PFSK-1 (cell line): ENCODE measurements at regions not wholly inside any gene's neighbourhood (a gene's known extent, or its start where the extent isn't known, plus 50 kb on each side); places are given as distances from the start of the nearest gene placed in this dataset.

ENCODE experiments used
- FOXP2 ChIP-seq: optimal IDR thresholded peaks from 2 replicates; pipeline ENCODE3; 2011; ENCODE audit warnings: borderline replicate concordance, control low read depth, inconsistent platforms; ENCODE audit not compliant: insufficient read depth; ENCODE audit errors: extremely low read length, extremely low read depth
- POLR2AphosphoS5 ChIP-seq: IDR thresholded peaks from 2 replicates; pipeline ENCODE4 v1.6.1; 2012; ENCODE audit warnings: low read depth, mild to moderate bottlenecking, control low read depth, low read length, moderate library complexity
- REST ChIP-seq, 2 experiments: IDR thresholded peaks; 2 replicates each; pipeline versions ENCODE4 v1.6.1 to v1.8.0; 2011 to 2012; ENCODE audit warnings: low read depth in 2 of 2, low read length in 2 of 2, control low read depth in 1 of 2, inconsistent platforms in 1 of 2, mild to moderate bottlenecking in 1 of 2, moderate library complexity in 1 of 2; ENCODE audit not compliant: insufficient read depth in 1 of 2
- SIN3A ChIP-seq: IDR thresholded peaks from 2 replicates; pipeline ENCODE4 v1.6.1; 2012; ENCODE audit warnings: mild to moderate bottlenecking, low read length, moderate library complexity, borderline replicate concordance; ENCODE audit not compliant: insufficient read depth
- TAF1 ChIP-seq: IDR thresholded peaks from 2 replicates; pipeline ENCODE4 v1.6.1; 2012; ENCODE audit warnings: low read length, control low read depth, borderline replicate concordance; ENCODE audit not compliant: insufficient read depth

GRCh38 chr12:115194448-115194847 lies 510.5 kb upstream of the TBX3 start:
- TF ChIP-seq POLR2AphosphoS5 (no peak), FOXP2 (no peak), REST (IDR thresholded peaks at IDR 0.05; ENCODE audit: insufficient read depth in 1 of 2, low read depth in 2 of 2, low read length in 2 of 2) (no peak), TAF1 (no peak), SIN3A (no peak)

- no peak for TF ChIP-seq SIN3A
- TF ChIP-seq POLR2AphosphoS5: no peak
- no peak for TF ChIP-seq TAF1
- no peak for TF ChIP-seq REST (IDR thresholded peaks at IDR 0.05; ENCODE audit: insufficient read depth in 1 of 2, low read depth in 2 of 2, low read length in 2 of 2)
- TF ChIP-seq FOXP2: no peak
Measured at GRCh38 chr12:115191342-115191741, 507.4 kb upstream of the TBX3 start.

GRCh38 chr12:115190010-115190770 lies 506.2 kb upstream of the TBX3 start:
- TF ChIP-seq TAF1 (no peak), FOXP2 (no peak), REST (IDR thresholded peaks at IDR 0.05; ENCODE audit: insufficient read depth in 1 of 2, low read depth in 2 of 2, low read length in 2 of 2) (no peak), SIN3A (no peak), POLR2AphosphoS5 (no peak)

- TF ChIP-seq SIN3A (no peak), REST (IDR thresholded peaks at IDR 0.05; ENCODE audit: insufficient read depth in 1 of 2, low read depth in 2 of 2, low read length in 2 of 2) (no peak), POLR2AphosphoS5 (no peak), FOXP2 (no peak), TAF1 (no peak)
Measured at GRCh38 chr12:115185506-115185905, 501.5 kb upstream of the TBX3 start.

- TF ChIP-seq FOXP2: no peak
- TF ChIP-seq POLR2AphosphoS5: no peak
- no peak for TF ChIP-seq TAF1
- TF ChIP-seq SIN3A: no peak
- TF ChIP-seq REST (IDR thresholded peaks at IDR 0.05; ENCODE audit: insufficient read depth in 1 of 2, low read depth in 2 of 2, low read length in 2 of 2): no peak
Measured at GRCh38 chr12:115183752-115184151, 499.8 kb upstream of the TBX3 start.
